Caco-2 (cell line): ENCODE measurements at regions not wholly inside any gene's neighbourhood (a gene's known extent, or its start where the extent isn't known, plus 50 kb on each side); places are given as distances from the start of the nearest gene placed in this dataset.

Experiments used
- BruUV-seq: library from RNA; stranded (reverse); fragments of 400-500 nt; replicated peaks from 2 replicates; lab custom pipeline; 2021; lab: Mats Ljungman, UMichigan
- CTCF ChIA-PET: fragments of 300-600 bp; sonication (Branson Sonifier 250); formaldehyde crosslinking; loops from one replicate; lab custom pipeline; 2022; ENCODE audit warnings: antibody characterized with exemption; lab: Charles Lee
- POLR2A ChIA-PET: fragments of 300-600 bp; sonication (Branson Sonifier 250); formaldehyde crosslinking; loops from one replicate; lab custom pipeline; 2022; ENCODE audit warnings: antibody characterized with exemption; lab: Charles Lee
- DNase-seq, 2 experiments: peaks; one replicate each; pipeline versions ENCODE4 v3.0.0 to v3.0.0-alpha.2; 2020 to 2022
- H3K27me3 ChIP-seq: replicated peaks from 2 replicates; pipeline ENCODE4 v1.6.0; 2011; ENCODE audit warnings: low read length; ENCODE audit not compliant: control insufficient read depth, insufficient read depth
- H3K36me3 ChIP-seq: 2 replicates; pipeline ENCODE4 v1.5.1; 2011; ENCODE audit warnings: low read length; ENCODE audit not compliant: control insufficient read depth, insufficient read depth
- H3K4me1 ChIP-seq: fragments of 250-450 bp; sonication (Bioruptor Pico); 2 replicates; pipeline ENCODE4 v1.5.1; 2020; ENCODE audit warnings: mild to moderate bottlenecking
- H3K4me3 ChIP-seq: 2 replicates; pipeline ENCODE4 v1.5.1; 2011; ENCODE audit warnings: low read depth, mild to moderate bottlenecking, control low read depth, low read length
- H3K9me3 ChIP-seq: fragments of 250-450 bp; sonication (Bioruptor Pico); 2 replicates; pipeline ENCODE4 v1.5.1; 2020; ENCODE audit warnings: mild to moderate bottlenecking, moderate library complexity
- H3K27ac Mint-ChIP-seq: one replicate; pipeline ENCODE4 v1.8.0; 2022; ENCODE audit warnings: mixed read lengths; ENCODE audit not compliant: unreplicated experiment
- H3K27me3 Mint-ChIP-seq: one replicate; pipeline ENCODE4 v1.8.0; 2022; ENCODE audit warnings: mixed read lengths; ENCODE audit not compliant: insufficient read depth, unreplicated experiment
- H3K36me3 Mint-ChIP-seq: one replicate; pipeline ENCODE4 v1.8.0; 2022; ENCODE audit warnings: mild to moderate bottlenecking, mixed read lengths; ENCODE audit not compliant: insufficient read depth, unreplicated experiment
- H3K4me1 Mint-ChIP-seq: one replicate; pipeline ENCODE4 v1.8.0; 2022; ENCODE audit warnings: low read depth, mixed read lengths; ENCODE audit not compliant: unreplicated experiment
- H3K4me3 Mint-ChIP-seq: one replicate; pipeline ENCODE4 v1.8.0; 2022; ENCODE audit warnings: mild to moderate bottlenecking, moderate library complexity, mixed read lengths; ENCODE audit not compliant: unreplicated experiment
- H3K9me3 Mint-ChIP-seq: one replicate; pipeline ENCODE4 v1.8.0; 2022; ENCODE audit warnings: mixed read lengths; ENCODE audit not compliant: unreplicated experiment
- intact Hi-C: fragments of 100-400 bp; cut with micrococcal nuclease; formaldehyde crosslinking; loops from one replicate; pipeline ENCODE4 v1.10.0; 2022; ENCODE audit not compliant: unreplicated experiment
- TF ChIP-seq, protein P1 (sequence below), 2 experiments: fragments of 200-600 bp in 1 of 2; IDR thresholded peaks; 1 replicate in 1 of 2; 2 replicates in 1 of 2; pipeline versions ENCODE4 v1.5.1 to v1.8.0; 2011 to 2022; ENCODE audit warnings: antibody characterized with exemption in 1 of 2, control low read depth in 1 of 2, inconsistent platforms in 1 of 2, low read depth in 1 of 2, low read length in 1 of 2, mild to moderate bottlenecking in 1 of 2, moderate library complexity in 1 of 2; ENCODE audit not compliant: insufficient read depth in 1 of 2, severe bottlenecking in 1 of 2, unreplicated experiment in 1 of 2

DNA sequence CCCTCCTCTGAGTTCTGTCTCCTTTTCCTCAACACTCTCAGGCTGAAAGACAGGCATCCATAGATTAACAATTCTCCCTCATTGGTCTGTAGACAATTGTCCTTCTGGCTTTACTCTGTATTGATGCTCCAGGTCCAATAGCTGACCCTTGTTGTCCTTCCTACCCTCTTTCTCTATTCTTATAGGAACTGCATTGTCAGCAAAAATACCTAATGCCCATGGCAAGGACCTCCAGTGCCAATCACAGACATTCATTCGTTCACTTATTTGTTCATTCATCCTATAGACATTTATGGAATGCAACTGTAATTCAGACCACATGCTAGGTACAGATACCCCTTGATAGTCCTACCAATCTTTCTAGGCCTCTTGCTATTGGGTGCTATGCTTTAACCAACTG lies 69.8 kb upstream of the DTNA start:
- no TSS peak for BruUV-seq
- H3K36me3 ChIP-seq, result no peaks in the 10 kb centered on the region
- no peaks in the 10 kb centered on the region for H3K4me1 Mint-ChIP-seq
- no peak overlapping the region for H3K4me3 ChIP-seq
- POLR2A ChIA-PET, result no interaction called here
- H3K4me1 ChIP-seq, result no peaks in the 10 kb centered on the region
- CTCF ChIA-PET, result no interaction called here
- TF ChIP-seq, protein P1, sequence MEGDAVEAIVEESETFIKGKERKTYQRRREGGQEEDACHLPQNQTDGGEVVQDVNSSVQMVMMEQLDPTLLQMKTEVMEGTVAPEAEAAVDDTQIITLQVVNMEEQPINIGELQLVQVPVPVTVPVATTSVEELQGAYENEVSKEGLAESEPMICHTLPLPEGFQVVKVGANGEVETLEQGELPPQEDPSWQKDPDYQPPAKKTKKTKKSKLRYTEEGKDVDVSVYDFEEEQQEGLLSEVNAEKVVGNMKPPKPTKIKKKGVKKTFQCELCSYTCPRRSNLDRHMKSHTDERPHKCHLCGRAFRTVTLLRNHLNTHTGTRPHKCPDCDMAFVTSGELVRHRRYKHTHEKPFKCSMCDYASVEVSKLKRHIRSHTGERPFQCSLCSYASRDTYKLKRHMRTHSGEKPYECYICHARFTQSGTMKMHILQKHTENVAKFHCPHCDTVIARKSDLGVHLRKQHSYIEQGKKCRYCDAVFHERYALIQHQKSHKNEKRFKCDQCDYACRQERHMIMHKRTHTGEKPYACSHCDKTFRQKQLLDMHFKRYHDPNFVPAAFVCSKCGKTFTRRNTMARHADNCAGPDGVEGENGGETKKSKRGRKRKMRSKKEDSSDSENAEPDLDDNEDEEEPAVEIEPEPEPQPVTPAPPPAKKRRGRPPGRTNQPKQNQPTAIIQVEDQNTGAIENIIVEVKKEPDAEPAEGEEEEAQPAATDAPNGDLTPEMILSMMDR (IDR thresholded peaks at IDR 0.05; ENCODE audit: insufficient read depth in 1 of 2, low read depth in 1 of 2, low read length in 1 of 2, severe bottlenecking in 1 of 2, unreplicated experiment in 1 of 2), result no peak
- no peaks in the 10 kb centered on the region for H3K9me3 Mint-ChIP-seq
- DNase-seq, result no peak
- no peak overlapping the region for H3K27ac Mint-ChIP-seq
- intact Hi-C loops, result no loop called here
- no peaks in the 10 kb centered on the region for H3K27me3 ChIP-seq
- H3K36me3 Mint-ChIP-seq, result no peaks in the 10 kb centered on the region
- H3K4me3 Mint-ChIP-seq, result no peak overlapping the region
- no peaks in the 10 kb centered on the region for H3K27me3 Mint-ChIP-seq
- no peaks in the 10 kb centered on the region for H3K9me3 ChIP-seq

DNA sequence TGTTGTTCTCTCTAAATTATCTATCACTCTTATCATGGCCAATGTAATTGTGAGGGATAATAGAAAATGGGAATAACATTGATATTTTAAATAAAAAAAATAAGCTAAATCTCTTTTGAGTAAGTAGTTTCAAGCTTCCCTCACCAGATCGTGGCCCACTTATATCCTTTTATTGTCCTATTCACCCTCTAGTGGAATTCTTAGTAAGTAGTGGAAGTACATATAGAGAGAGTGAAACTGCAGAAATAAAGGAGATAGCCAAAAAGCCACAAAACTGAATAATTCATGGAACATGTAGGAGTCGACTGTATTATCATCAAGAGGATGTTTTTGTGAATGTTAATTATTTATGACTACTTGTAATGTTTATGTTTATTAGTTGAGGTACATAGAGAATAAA lies 66.1 kb upstream of the DTNA start:
- intact Hi-C loops, result no loop called here
- H3K4me3 ChIP-seq, result no peak overlapping the region
- H3K9me3 Mint-ChIP-seq, result no peaks in the 10 kb centered on the region
- no peaks in the 10 kb centered on the region for H3K36me3 Mint-ChIP-seq
- H3K36me3 ChIP-seq, result no peaks in the 10 kb centered on the region
- CTCF ChIA-PET, result no interaction called here
- TF ChIP-seq, protein P1 (IDR thresholded peaks at IDR 0.05; ENCODE audit: insufficient read depth in 1 of 2, low read depth in 1 of 2, low read length in 1 of 2, severe bottlenecking in 1 of 2, unreplicated experiment in 1 of 2), result no peak
- H3K27ac Mint-ChIP-seq, result no peak overlapping the region
- H3K27me3 ChIP-seq, result no peaks in the 10 kb centered on the region
- POLR2A ChIA-PET, result interaction anchor here (0.6 kb wide), 1 partner anchor 501 kb away, joined by 3 read pairs; no protein-coding TSS in a partner anchor
- DNase-seq, result no peak
- no peaks in the 10 kb centered on the region for H3K9me3 ChIP-seq
- no peaks in the 10 kb centered on the region for H3K27me3 Mint-ChIP-seq
- peaks cover 8% of the 10 kb centered on the region for H3K4me1 Mint-ChIP-seq
- H3K4me1 ChIP-seq, result no peaks in the 10 kb centered on the region
- no TSS peak for BruUV-seq
- no peak overlapping the region for H3K4me3 Mint-ChIP-seq

DNA sequence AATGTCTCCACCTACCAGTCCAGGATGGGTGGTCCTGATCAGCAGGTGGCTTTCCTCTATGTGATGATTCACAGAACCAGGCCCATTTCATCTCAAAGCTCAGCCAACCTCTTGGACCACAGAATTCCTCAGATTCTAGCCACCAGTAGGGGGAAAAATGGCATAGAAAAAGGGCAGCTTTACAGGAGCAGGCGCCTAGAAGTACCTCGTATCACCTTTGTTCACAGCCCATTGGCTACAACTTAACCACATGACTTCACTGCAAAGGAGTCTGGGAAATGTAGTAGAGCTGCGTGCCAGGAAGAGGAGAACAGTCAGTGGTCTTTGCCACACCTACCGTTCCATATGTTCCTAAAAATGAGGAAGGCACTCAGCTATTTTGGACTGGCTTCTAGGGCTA lies 62.8 kb upstream of the DTNA start:
- Mint-ChIP-seq H3K4me1 (peaks cover 8% of the 10 kb centered on the region), H3K9me3 (no peaks in the 10 kb centered on the region), H3K4me3 (no peak overlapping the region), H3K36me3 (no peaks in the 10 kb centered on the region), H3K27ac (no peak overlapping the region), H3K27me3 (no peaks in the 10 kb centered on the region)
- no TSS peak for BruUV-seq
- no peaks in the 10 kb centered on the region for H3K27me3 ChIP-seq
- no peaks in the 10 kb centered on the region for H3K4me1 ChIP-seq
- ChIA-PET POLR2A (no interaction called here), CTCF (interaction anchor here (1.3 kb wide), 1 partner anchor 141 kb away, joined by 4 read pairs; no protein-coding TSS in a partner anchor)
- peak; percentile 42 to 43 for DNase-seq
- intact Hi-C loops, result no loop called here
- no peaks in the 10 kb centered on the region for H3K36me3 ChIP-seq
- TF ChIP-seq, protein P1 (IDR thresholded peaks at IDR 0.05; ENCODE audit: insufficient read depth in 1 of 2, low read depth in 1 of 2, low read length in 1 of 2, severe bottlenecking in 1 of 2, unreplicated experiment in 1 of 2), result no peak
- H3K4me3 ChIP-seq, result no peak overlapping the region
- no peaks in the 10 kb centered on the region for H3K9me3 ChIP-seq
